ENCODE measurements at regions not wholly inside any gene's neighbourhood (a gene's known extent, or its start where the extent isn't known, plus 50 kb on each side); places are given as distances from the start of the nearest gene placed in this dataset.
"Not testable (repeated sequence)": the region's sequence is repeated elsewhere in the genome, so short reads cannot be mapped to it uniquely, and the experiment has no call there.

- DNase-seq = no peak
Observed at GRCh38 chr2:56811401-56811800, 627.6 kb downstream of the CCDC85A start.

- DNase-seq = no peak
Observed at GRCh38 chr2:56812432-56812831, 628.6 kb downstream of the CCDC85A start.

- no peak for DNase-seq
Observed at GRCh38 chr2:56813490-56813889, 629.7 kb downstream of the CCDC85A start.

- DNase-seq = no peak
Observed at GRCh38 chr2:56816666-56817065, 632.9 kb downstream of the CCDC85A start.

- no peak for DNase-seq
Observed at GRCh38 chr2:56831780-56832179, 648.0 kb downstream of the CCDC85A start.

- DNase-seq = no peak
Observed at GRCh38 chr2:56834686-56835085, 650.9 kb downstream of the CCDC85A start.

GRCh38 chr2:56840009-56840408, 656.2 kb downstream of the CCDC85A start:
- DNase-seq = not testable (repeated sequence)

- DNase-seq = no peak
Observed at GRCh38 chr2:56860991-56861390, 677.2 kb downstream of the CCDC85A start.

GRCh38 chr2:56871644-56872043, 687.9 kb downstream of the CCDC85A start:
- DNase-seq = no peak

GRCh38 chr2:56874717-56875116, 690.9 kb downstream of the CCDC85A start:
- DNase-seq = no peak

GRCh38 chr2:56889738-56890137, 705.9 kb downstream of the CCDC85A start:
- no peak for DNase-seq

GRCh38 chr2:56892382-56892781, 708.6 kb downstream of the CCDC85A start:
- DNase-seq = no peak

- DNase-seq = no peak
Observed at GRCh38 chr2:56898986-56899385, 715.2 kb downstream of the CCDC85A start.

GRCh38 chr2:56912490-56912889, 728.7 kb downstream of the CCDC85A start:
- no peak for DNase-seq

GRCh38 chr2:56918790-56919189, 735.0 kb downstream of the CCDC85A start:
- DNase-seq = no peak

GRCh38 chr2:56933976-56934375, 750.2 kb downstream of the CCDC85A start:
- DNase-seq = no peak

GRCh38 chr2:56934866-56935265, 751.1 kb downstream of the CCDC85A start:
- DNase-seq = no peak

GRCh38 chr2:56940054-56940453, 756.3 kb downstream of the CCDC85A start:
- DNase-seq = no peak

GRCh38 chr2:56952871-56953270, 769.1 kb downstream of the CCDC85A start:
- DNase-seq = no peak

GRCh38 chr2:56960581-56960980, 776.8 kb downstream of the CCDC85A start:
- no peak for DNase-seq

GRCh38 chr2:56962673-56963072, 778.9 kb downstream of the CCDC85A start:
- no peak for DNase-seq

- DNase-seq = no peak
Observed at GRCh38 chr2:56969513-56969912, 785.7 kb downstream of the CCDC85A start.

- DNase-seq = no peak
Observed at GRCh38 chr2:56971383-56971974, 787.7 kb downstream of the CCDC85A start.

- DNase-seq = no peak
Observed at GRCh38 chr2:56981554-56981953, 797.8 kb downstream of the CCDC85A start.

- no peak for DNase-seq
Observed at GRCh38 chr2:56985609-56986008, 801.8 kb downstream of the CCDC85A start.
